ENCODE measurements at regions not wholly inside any gene's neighbourhood (a gene's known extent, or its start where the extent isn't known, plus 50 kb on each side); places are given as distances from the start of the nearest gene placed in this dataset.
A peak's percentile ranks its signal among the peaks of the same experiment; 100 is the strongest.
"Not testable (repeated sequence)": the region's sequence is repeated elsewhere in the genome, so short reads cannot be mapped to it uniquely, and the experiment has no call there.

GRCh38 chr7:94321138-94321537 is 73.6 kb upstream of the COL1A2 start:
- DNase-seq = not testable (repeated sequence)

GRCh38 chr7:94323844-94324243 is 70.9 kb upstream of the COL1A2 start:
- no peak for DNase-seq

GRCh38 chr7:94324380-94325121 is 70.1 kb upstream of the COL1A2 start:
- peak; percentile 80 for DNase-seq

GRCh38 chr7:94325122-94325475 is 69.6 kb upstream of the COL1A2 start:
- no peak for DNase-seq

- no peak for DNase-seq
Measured at GRCh38 chr7:94330269-94331020, 64.2 kb upstream of the COL1A2 start.

- DNase-seq = no peak
Measured at GRCh38 chr7:94332571-94332970, 62.1 kb upstream of the COL1A2 start.

DNA sequence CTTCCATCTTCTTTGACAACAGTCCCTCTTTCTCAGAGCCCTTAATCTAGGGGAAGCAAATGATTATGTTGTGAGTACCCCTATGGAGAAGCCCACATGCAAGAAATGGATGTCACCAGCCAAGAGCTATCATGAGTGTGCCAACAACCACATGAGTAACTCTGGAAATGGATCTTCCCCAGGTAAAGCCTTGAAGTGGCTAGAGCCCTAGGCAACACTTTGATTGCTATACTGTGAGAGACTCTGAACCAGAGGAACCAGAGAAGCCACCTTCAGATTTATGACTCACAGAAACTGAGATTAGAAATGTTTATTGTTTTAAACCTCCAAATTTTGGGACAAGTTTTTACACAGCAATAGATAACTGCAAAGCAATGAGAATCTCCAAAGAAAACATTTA is 60.9 kb upstream of the COL1A2 start:
- no peak for DNase-seq

DNA sequence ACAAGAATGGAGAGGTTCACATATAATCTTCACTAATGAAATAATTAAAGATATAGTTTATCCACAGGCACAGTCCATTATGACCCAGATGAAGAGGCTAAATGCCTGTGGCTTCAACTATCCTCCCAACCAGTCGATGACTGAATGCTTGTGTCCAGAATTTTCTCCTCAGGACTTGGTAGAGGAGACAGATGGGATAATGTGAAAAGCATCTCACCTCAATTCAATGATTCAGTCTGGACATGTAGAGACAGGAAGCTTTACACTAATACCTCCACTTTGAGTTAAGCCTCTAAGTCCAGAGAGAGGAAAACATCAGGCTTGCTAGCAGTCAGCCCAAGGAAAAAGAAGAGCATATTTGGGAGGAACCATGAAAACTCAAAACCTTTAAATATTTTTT is 59.1 kb upstream of the COL1A2 start:
- no peak for DNase-seq

DNA sequence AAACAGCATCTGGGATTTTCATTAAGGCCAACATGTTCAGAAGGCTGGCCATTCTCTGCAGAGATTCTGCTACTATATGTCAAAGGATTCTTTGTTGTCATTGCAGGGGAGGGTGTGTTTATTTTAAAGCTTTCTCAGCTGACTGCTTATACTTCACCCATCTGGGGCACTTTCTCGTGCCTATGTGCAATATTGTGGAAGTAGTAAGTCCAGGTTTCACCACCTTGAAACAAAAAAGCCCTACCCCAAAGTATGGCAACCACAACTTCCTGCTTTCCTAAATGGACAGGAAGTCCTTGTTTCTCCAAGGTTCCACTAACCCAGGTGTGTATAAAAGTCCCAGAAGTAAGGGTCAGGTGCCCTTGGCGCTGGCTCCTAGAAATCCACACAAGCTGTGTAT is 58.7 kb upstream of the COL1A2 start:
- no peak for DNase-seq

DNA sequence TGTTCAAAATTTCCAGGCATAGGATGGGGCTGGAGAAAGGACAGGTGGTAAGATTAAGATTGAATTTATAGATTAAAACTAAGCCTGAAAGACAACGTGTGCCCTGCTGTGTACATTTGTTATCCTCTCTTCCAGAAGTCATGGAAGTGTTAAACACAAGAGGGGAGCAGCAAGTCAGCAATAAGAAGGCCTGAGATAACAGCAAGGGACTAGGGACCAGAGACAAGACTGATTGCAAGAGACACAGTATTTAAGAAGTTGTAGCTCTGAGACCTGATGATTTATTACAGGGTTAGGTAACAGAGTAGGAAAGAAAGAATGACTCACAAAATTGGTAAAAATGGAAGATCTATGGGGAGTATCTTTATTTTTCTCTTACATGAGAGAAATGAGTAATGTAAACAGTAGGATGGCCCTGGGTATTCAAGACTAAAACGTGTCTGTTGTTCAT is 55.7 kb upstream of the COL1A2 start:
- no peak for DNase-seq

DNA sequence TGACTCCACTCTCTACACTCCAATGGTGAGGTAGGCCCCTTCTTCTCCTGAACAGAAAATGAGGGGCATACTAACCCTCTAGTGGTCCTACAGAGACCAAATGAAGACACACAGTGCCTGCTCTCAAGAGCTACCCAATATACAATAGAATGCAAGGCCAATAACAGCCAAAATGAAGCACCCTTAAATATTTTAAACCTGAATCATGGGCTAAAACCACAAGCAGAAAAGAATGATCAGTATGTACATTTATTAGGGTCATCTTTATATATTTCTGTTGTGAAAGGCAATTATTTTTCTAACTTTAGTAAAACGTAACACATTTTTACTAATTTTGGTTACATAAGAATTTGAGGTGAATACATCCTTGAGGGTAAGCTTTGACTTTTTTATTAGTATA is 49.9 kb upstream of the COL1A2 start:
- DNase-seq = peak; percentile 86

Data from fibroblast of skin of scalp (primary cell).